ENCODE measurements at regions not wholly inside any gene's neighbourhood (a gene's known extent, or its start where the extent isn't known, plus 50 kb on each side); places are given as distances from the start of the nearest gene placed in this dataset.

GRCh38 chr11:119928047-119928446 lies 199.0 kb upstream of the NECTIN1 start:
- Histone ChIP-seq H3K4me3 (ENCODE audit: low read depth, low read length, poor library complexity, severe bottlenecking) (no peak overlapping the region), H3F3A (ENCODE audit: insufficient read depth, low read length) (no peaks in the 10 kb centered on the region), H3K27ac (ENCODE audit: low read depth, low read length, poor library complexity, severe bottlenecking) (no peak overlapping the region), H3K9ac (ENCODE audit: low read length) (no peak overlapping the region), H4K20me1 (ENCODE audit: insufficient read depth, low read length) (no peaks in the 10 kb centered on the region), H3K4me1 (ENCODE audit: insufficient read depth, low read length, severe bottlenecking) (no peaks in the 10 kb centered on the region), H3K9me2 (ENCODE audit: low read depth, low read length) (no peaks in the 10 kb centered on the region), H3K9me3 (ENCODE audit: low read length) (no peaks in the 10 kb centered on the region), H2AFZ (ENCODE audit: low read length) (no peak overlapping the region), H3K27me3 (ENCODE audit: insufficient read depth, low read length) (no peaks in the 10 kb centered on the region), H3K4me2 (ENCODE audit: low read length) (no peak overlapping the region), H3K79me2 (ENCODE audit: insufficient read depth, low read length) (no peaks in the 10 kb centered on the region), H3K36me3 (ENCODE audit: insufficient read depth, low read length) (no peaks in the 10 kb centered on the region)
- TF ChIP-seq CTCF (IDR thresholded peaks at IDR 0.05; ENCODE audit: low read length): no peak
- no peak for TF ChIP-seq EZH2 (IDR thresholded peaks at IDR 0.05; ENCODE audit: borderline replicate concordance, low read length)

GRCh38 chr11:119924017-119924416 lies 195.0 kb upstream of the NECTIN1 start:
- H3K9ac ChIP-seq (ENCODE audit: low read length): no peak overlapping the region
- TF ChIP-seq EZH2 (IDR thresholded peaks at IDR 0.05; ENCODE audit: borderline replicate concordance, low read length) (no peak), CTCF (IDR thresholded peaks at IDR 0.05; ENCODE audit: low read length) (no peak)
- H3K27me3 ChIP-seq (ENCODE audit: insufficient read depth, low read length): no peaks in the 10 kb centered on the region
- no peaks in the 10 kb centered on the region for H3K79me2 ChIP-seq (ENCODE audit: insufficient read depth, low read length)
- H3F3A ChIP-seq (ENCODE audit: insufficient read depth, low read length): no peaks in the 10 kb centered on the region
- no peak overlapping the region for H3K4me3 ChIP-seq (ENCODE audit: low read depth, low read length, poor library complexity, severe bottlenecking)
- H3K9me3 ChIP-seq (ENCODE audit: low read length): no peaks in the 10 kb centered on the region
- H3K9me2 ChIP-seq (ENCODE audit: low read depth, low read length): no peaks in the 10 kb centered on the region
- H3K27ac ChIP-seq (ENCODE audit: low read depth, low read length, poor library complexity, severe bottlenecking): no peak overlapping the region
- H3K4me1 ChIP-seq (ENCODE audit: insufficient read depth, low read length, severe bottlenecking): no peaks in the 10 kb centered on the region
- H3K36me3 ChIP-seq (ENCODE audit: insufficient read depth, low read length): no peaks in the 10 kb centered on the region
- H3K4me2 ChIP-seq (ENCODE audit: low read length): no peak overlapping the region
- H4K20me1 ChIP-seq (ENCODE audit: insufficient read depth, low read length): no peaks in the 10 kb centered on the region
- H2AFZ ChIP-seq (ENCODE audit: low read length): no peak overlapping the region

DNA sequence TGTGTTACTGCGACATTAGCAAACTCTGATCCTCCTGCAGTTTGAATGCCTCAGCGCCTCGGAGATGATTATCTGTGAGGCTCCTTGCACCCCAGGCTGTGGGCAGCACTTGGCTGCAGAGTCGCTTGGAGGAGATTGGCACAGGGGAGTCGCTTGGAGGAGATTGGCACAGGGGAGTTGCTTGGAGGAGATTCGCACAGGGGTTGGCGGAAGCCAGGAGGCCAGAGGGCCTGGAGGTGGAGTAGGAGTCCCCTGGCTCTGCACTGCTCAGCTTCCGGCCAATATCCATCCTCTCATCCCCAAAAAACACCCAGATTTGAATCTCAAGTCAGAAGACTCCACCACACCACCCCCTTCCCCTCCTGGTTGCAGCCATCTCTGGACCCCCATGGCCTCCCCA lies 192.6 kb upstream of the NECTIN1 start:
- Histone ChIP-seq H3K27me3 (ENCODE audit: insufficient read depth, low read length) (no peaks in the 10 kb centered on the region), H3K9me2 (ENCODE audit: low read depth, low read length) (no peaks in the 10 kb centered on the region), H3K4me1 (ENCODE audit: insufficient read depth, low read length, severe bottlenecking) (no peaks in the 10 kb centered on the region), H3K4me3 (ENCODE audit: low read depth, low read length, poor library complexity, severe bottlenecking) (no peak overlapping the region), H3K36me3 (ENCODE audit: insufficient read depth, low read length) (no peaks in the 10 kb centered on the region), H3K4me2 (ENCODE audit: low read length) (no peak overlapping the region), H3K27ac (ENCODE audit: low read depth, low read length, poor library complexity, severe bottlenecking) (no peak overlapping the region), H3K79me2 (ENCODE audit: insufficient read depth, low read length) (no peaks in the 10 kb centered on the region), H2AFZ (ENCODE audit: low read length) (no peak overlapping the region), H3K9ac (ENCODE audit: low read length) (no peak overlapping the region), H3K9me3 (ENCODE audit: low read length) (no peaks in the 10 kb centered on the region), H4K20me1 (ENCODE audit: insufficient read depth, low read length) (no peaks in the 10 kb centered on the region), H3F3A (ENCODE audit: insufficient read depth, low read length) (no peaks in the 10 kb centered on the region)
- TF ChIP-seq EZH2 (IDR thresholded peaks at IDR 0.05; ENCODE audit: borderline replicate concordance, low read length) (no peak), CTCF (IDR thresholded peaks at IDR 0.05; ENCODE audit: low read length) (no peak)

Measured in OCI-LY1 (cell line).